ENCODE measurements at regions not wholly inside any gene's neighbourhood (a gene's known extent, or its start where the extent isn't known, plus 50 kb on each side); places are given as distances from the start of the nearest gene placed in this dataset.

DNA sequence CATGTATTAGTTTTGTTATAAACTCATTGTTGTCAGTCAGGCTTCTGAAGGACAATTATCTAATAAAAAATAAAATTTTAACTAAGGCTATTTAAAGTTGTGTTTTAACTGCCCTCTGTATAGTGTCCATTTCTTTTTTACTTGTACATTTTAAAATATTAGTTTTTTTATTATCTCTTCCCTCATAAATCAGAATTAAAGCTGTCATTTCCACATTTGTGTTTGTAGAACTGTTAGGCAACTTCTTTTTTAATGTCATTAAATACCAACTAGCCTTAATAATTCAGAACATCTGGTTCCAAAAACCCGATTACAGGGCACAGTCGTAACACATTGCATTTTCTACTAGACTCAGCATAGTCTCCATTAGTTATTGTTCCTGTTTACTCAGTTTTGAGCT lies 1749.0 kb upstream of the CELF4 start:
- TF ChIP-seq, protein P1, sequence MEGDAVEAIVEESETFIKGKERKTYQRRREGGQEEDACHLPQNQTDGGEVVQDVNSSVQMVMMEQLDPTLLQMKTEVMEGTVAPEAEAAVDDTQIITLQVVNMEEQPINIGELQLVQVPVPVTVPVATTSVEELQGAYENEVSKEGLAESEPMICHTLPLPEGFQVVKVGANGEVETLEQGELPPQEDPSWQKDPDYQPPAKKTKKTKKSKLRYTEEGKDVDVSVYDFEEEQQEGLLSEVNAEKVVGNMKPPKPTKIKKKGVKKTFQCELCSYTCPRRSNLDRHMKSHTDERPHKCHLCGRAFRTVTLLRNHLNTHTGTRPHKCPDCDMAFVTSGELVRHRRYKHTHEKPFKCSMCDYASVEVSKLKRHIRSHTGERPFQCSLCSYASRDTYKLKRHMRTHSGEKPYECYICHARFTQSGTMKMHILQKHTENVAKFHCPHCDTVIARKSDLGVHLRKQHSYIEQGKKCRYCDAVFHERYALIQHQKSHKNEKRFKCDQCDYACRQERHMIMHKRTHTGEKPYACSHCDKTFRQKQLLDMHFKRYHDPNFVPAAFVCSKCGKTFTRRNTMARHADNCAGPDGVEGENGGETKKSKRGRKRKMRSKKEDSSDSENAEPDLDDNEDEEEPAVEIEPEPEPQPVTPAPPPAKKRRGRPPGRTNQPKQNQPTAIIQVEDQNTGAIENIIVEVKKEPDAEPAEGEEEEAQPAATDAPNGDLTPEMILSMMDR (IDR thresholded peaks at IDR 0.05): no peak
- TF ChIP-seq POLR2A (IDR thresholded peaks at IDR 0.05): no peak

Measured in ovary (tissue), 3 donors.